CD4-positive, alpha-beta T cell (primary cell): ENCODE measurements at regions not wholly inside any gene's neighbourhood (a gene's known extent, or its start where the extent isn't known, plus 50 kb on each side); places are given as distances from the start of the nearest gene placed in this dataset.

Experiments
- ATAC-seq: fragments of 200-7000 bp; cut with Tn5 transposase; one replicate; pipeline ENCODE4 v1.10.0; 2022; ENCODE audit warnings: mild to moderate bottlenecking; ENCODE audit not compliant: poor library complexity
- CTCF ChIA-PET: fragments of 350-600 bp; sonication (Branson Sonifier 250); formaldehyde crosslinking; loops from one replicate; lab custom pipeline; 2021; ENCODE audit warnings: antibody characterized with exemption, inconsistent platforms; lab: Charles Lee
- POLR2A ChIA-PET: fragments of 350-600 bp; sonication (Branson Sonifier 250); formaldehyde crosslinking; loops from one replicate; lab custom pipeline; 2021; ENCODE audit warnings: antibody characterized with exemption, inconsistent platforms; lab: Charles Lee
- DNase-seq, 14 experiments: peaks; one replicate each; pipeline ENCODE4 v3.0.0-alpha.2; 2013 to 2020; ENCODE audit warnings: mixed read lengths in 2 of 14
- H3K27ac ChIP-seq, 2 donors: one replicate each; pipeline versions ENCODE4 v1.5.1 to v1.7.0; 2013; ENCODE audit warnings: low read length in 2 of 2, low read depth in 1 of 2, mild to moderate bottlenecking in 1 of 2
- H3K27me3 ChIP-seq, 2 experiments: 1 replicate in 1 of 2; 2 replicates in 1 of 2; pipeline versions ENCODE4 v1.6.1 to v1.7.0; 2013; ENCODE audit warnings: low read length in 2 of 2, control low read depth in 1 of 2, mild to moderate bottlenecking in 1 of 2, moderate library complexity in 1 of 2; ENCODE audit not compliant: insufficient read depth in 2 of 2, control insufficient read depth in 1 of 2
- H3K36me3 ChIP-seq: one replicate; pipeline ENCODE4 v1.6.1; 2013; ENCODE audit warnings: low read length, control low read depth; ENCODE audit not compliant: insufficient read depth
- H3K4me1 ChIP-seq: one replicate; pipeline ENCODE4 v1.6.1; 2013; ENCODE audit warnings: low read length, control low read depth; ENCODE audit not compliant: insufficient read depth
- H3K4me3 ChIP-seq: one replicate; pipeline ENCODE4 v1.5.1; 2013; ENCODE audit warnings: mild to moderate bottlenecking, low read length, moderate library complexity
- H3K9me3 ChIP-seq, 2 experiments: 1 replicate in 1 of 2; 2 replicates in 1 of 2; pipeline versions ENCODE4 v1.6.1 to v1.7.0; 2013; ENCODE audit warnings: low read length in 2 of 2, mild to moderate bottlenecking in 2 of 2, control low read depth in 1 of 2, moderate library complexity in 1 of 2; ENCODE audit not compliant: control insufficient read depth in 1 of 2, insufficient read depth in 1 of 2
- H3K27ac Mint-ChIP-seq: one replicate; pipeline ENCODE4 v1.8.0; 2020; ENCODE audit warnings: mixed read lengths
- H3K27me3 Mint-ChIP-seq: one replicate; pipeline ENCODE4 v1.8.0; 2021; ENCODE audit warnings: mixed read lengths
- H3K36me3 Mint-ChIP-seq: one replicate; pipeline ENCODE4 v1.8.0; 2021; ENCODE audit warnings: low read depth, mixed read lengths
- H3K4me1 Mint-ChIP-seq: one replicate; pipeline ENCODE4 v1.8.0; 2021; ENCODE audit warnings: low read depth, mixed read lengths
- H3K4me3 Mint-ChIP-seq: one replicate; pipeline ENCODE4 v1.8.0; 2020; ENCODE audit warnings: mild to moderate bottlenecking, mixed read lengths
- H3K9me3 Mint-ChIP-seq: one replicate; pipeline ENCODE4 v1.8.0; 2020; ENCODE audit warnings: mixed read lengths
- intact Hi-C, 2 experiments: fragments of 100-400 bp; cut with DNase I in 1 of 2; cut with micrococcal nuclease in 1 of 2; formaldehyde crosslinking; loops; one replicate each; pipeline versions ENCODE4 v1.15.1 to v1.9.0; 2023 to 2025; cut with DNase I, micrococcal nuclease
- TF ChIP-seq, protein P1 (sequence below): fragments of 200-600 bp; IDR thresholded peaks from one replicate; pipeline ENCODE4 v1.8.0; 2022; ENCODE audit warnings: antibody characterized with exemption, mild to moderate bottlenecking

GRCh38 chr2:238657132-238658053, 190.5 kb upstream of the TWIST2 start:
- no peak overlapping the region for H3K27ac Mint-ChIP-seq
- H3K9me3 ChIP-seq = peaks cover under 1 to 7% of the 10 kb centered on the region in 2 experiments
- intact Hi-C loops = no loop called here
- no peaks in the 10 kb centered on the region for H3K36me3 Mint-ChIP-seq
- no peak for DNase-seq
- TF ChIP-seq, protein P1, sequence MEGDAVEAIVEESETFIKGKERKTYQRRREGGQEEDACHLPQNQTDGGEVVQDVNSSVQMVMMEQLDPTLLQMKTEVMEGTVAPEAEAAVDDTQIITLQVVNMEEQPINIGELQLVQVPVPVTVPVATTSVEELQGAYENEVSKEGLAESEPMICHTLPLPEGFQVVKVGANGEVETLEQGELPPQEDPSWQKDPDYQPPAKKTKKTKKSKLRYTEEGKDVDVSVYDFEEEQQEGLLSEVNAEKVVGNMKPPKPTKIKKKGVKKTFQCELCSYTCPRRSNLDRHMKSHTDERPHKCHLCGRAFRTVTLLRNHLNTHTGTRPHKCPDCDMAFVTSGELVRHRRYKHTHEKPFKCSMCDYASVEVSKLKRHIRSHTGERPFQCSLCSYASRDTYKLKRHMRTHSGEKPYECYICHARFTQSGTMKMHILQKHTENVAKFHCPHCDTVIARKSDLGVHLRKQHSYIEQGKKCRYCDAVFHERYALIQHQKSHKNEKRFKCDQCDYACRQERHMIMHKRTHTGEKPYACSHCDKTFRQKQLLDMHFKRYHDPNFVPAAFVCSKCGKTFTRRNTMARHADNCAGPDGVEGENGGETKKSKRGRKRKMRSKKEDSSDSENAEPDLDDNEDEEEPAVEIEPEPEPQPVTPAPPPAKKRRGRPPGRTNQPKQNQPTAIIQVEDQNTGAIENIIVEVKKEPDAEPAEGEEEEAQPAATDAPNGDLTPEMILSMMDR = no peak
- peaks cover 4% of the 10 kb centered on the region for H3K27me3 Mint-ChIP-seq
- POLR2A ChIA-PET = no interaction called here
- no peaks in the 10 kb centered on the region for H3K4me1 Mint-ChIP-seq
- H3K27me3 ChIP-seq = no peaks in the 10 kb centered on the region
- no peaks in the 10 kb centered on the region for H3K36me3 ChIP-seq
- no peak overlapping the region for H3K27ac ChIP-seq
- H3K4me3 Mint-ChIP-seq = no peak overlapping the region
- ATAC-seq = no peak
- no peak overlapping the region for H3K4me3 ChIP-seq
- CTCF ChIA-PET = no interaction called here
- no peaks in the 10 kb centered on the region for H3K9me3 Mint-ChIP-seq
- H3K4me1 ChIP-seq = no peaks in the 10 kb centered on the region

- intact Hi-C loops = no loop called here
- Mint-ChIP-seq H3K36me3 (no peaks in the 10 kb centered on the region), H3K9me3 (no peaks in the 10 kb centered on the region), H3K27ac (no peak overlapping the region), H3K4me1 (no peaks in the 10 kb centered on the region), H3K4me3 (no peak overlapping the region), H3K27me3 (peaks cover 4% of the 10 kb centered on the region)
- H3K27ac ChIP-seq = no peak overlapping the region
- ATAC-seq (no peak), DNase-seq (no peak)
- TF ChIP-seq, protein P1 = no peak
- H3K27me3 ChIP-seq = no peaks in the 10 kb centered on the region
- ChIA-PET POLR2A (no interaction called here), CTCF (no interaction called here)
- peaks cover 0 to 7% of the 10 kb centered on the region in 2 experiments for H3K9me3 ChIP-seq
- no peaks in the 10 kb centered on the region for H3K36me3 ChIP-seq
- no peaks in the 10 kb centered on the region for H3K4me1 ChIP-seq
- no peak overlapping the region for H3K4me3 ChIP-seq
These were observed 189.9 kb upstream of the TWIST2 start for GRCh38 chr2:238658054-238658407.

- Mint-ChIP-seq H3K36me3 (no peaks in the 10 kb centered on the region), H3K9me3 (peaks cover 2% of the 10 kb centered on the region), H3K27ac (no peak overlapping the region), H3K27me3 (peaks cover 10% of the 10 kb centered on the region), H3K4me1 (no peaks in the 10 kb centered on the region), H3K4me3 (no peak overlapping the region)
- TF ChIP-seq, protein P1 = no peak
- Histone ChIP-seq H3K4me1 (no peaks in the 10 kb centered on the region), H3K27ac (no peak overlapping the region), H3K4me3 (no peak overlapping the region), H3K36me3 (no peaks in the 10 kb centered on the region), H3K9me3 (peaks cover 5 to 7% of the 10 kb centered on the region in 2 experiments), H3K27me3 (no peaks in the 10 kb centered on the region)
- POLR2A ChIA-PET = no interaction called here
- CTCF ChIA-PET = no interaction called here
- ATAC-seq (no peak), DNase-seq (no peak)
- intact Hi-C loops = no loop called here
These were observed 189.1 kb upstream of the TWIST2 start for GRCh38 chr2:238658820-238659219.
